B cell (primary cell): ENCODE measurements at regions not wholly inside any gene's neighbourhood (a gene's known extent, or its start where the extent isn't known, plus 50 kb on each side); places are given as distances from the start of the nearest gene placed in this dataset.

Experiments used
- ATAC-seq: fragments of 200-7000 bp; cut with Tn5 transposase; one replicate; pipeline ENCODE4 v1.10.0; 2021; ENCODE audit warnings: low read depth, mild to moderate bottlenecking, moderate number of reproducible peaks, moderate library complexity
- CTCF ChIA-PET: fragments of 350-600 bp; sonication (Branson Sonifier 250); formaldehyde crosslinking; loops from one replicate; lab custom pipeline; 2021; ENCODE audit warnings: antibody characterized with exemption, inconsistent platforms; lab: Charles Lee
- POLR2A ChIA-PET: fragments of 350-600 bp; sonication (Branson Sonifier 250); formaldehyde crosslinking; loops from one replicate; lab custom pipeline; 2021; ENCODE audit warnings: antibody characterized with exemption; lab: Charles Lee
- DNase-seq: peaks from one replicate; pipeline ENCODE4 v3.0.0; 2013
- H2AFZ ChIP-seq: 2 replicates; pipeline ENCODE4 v1.6.1; 2012; ENCODE audit warnings: mild to moderate bottlenecking, low read depth, low read length; ENCODE audit not compliant: insufficient read depth, poor library complexity, severe bottlenecking
- H3K27ac ChIP-seq, 2 donors: 1 replicate in 1 of 2; 2 replicates in 1 of 2; pipeline ENCODE4 v1.5.1; 2012 to 2013; ENCODE audit warnings: low read length in 2 of 2, mild to moderate bottlenecking in 2 of 2, moderate library complexity in 1 of 2
- H3K27me3 ChIP-seq, 4 experiments: fragments of 200-600 bp in 1 of 4; sonication (generic) in 1 of 4; replicated peaks in 1 of 4; 1 replicate in 2 of 4; 2 replicates in 2 of 4; pipeline versions ENCODE4 v1.6.1 to v1.7.0; 2013 to 2016; ENCODE audit warnings: low read length in 3 of 4, mild to moderate bottlenecking in 2 of 4, mixed read lengths in 1 of 4, moderate library complexity in 1 of 4; ENCODE audit not compliant: insufficient read depth in 4 of 4, control insufficient read depth in 3 of 4; ENCODE audit errors: control extremely low read depth in 1 of 4
- H3K36me3 ChIP-seq, 2 experiments: replicated peaks in 1 of 2; 1 replicate in 1 of 2; 2 replicates in 1 of 2; pipeline versions ENCODE4 v1.6.1 to v1.7.1; 2013; ENCODE audit warnings: low read length in 1 of 2; ENCODE audit not compliant: insufficient read depth in 2 of 2, control insufficient read depth in 1 of 2; ENCODE audit errors: control extremely low read depth in 1 of 2, extremely low read depth in 1 of 2
- H3K4me1 ChIP-seq, 2 donors: fragments of 200-600 bp in 1 of 2; sonication (generic) in 1 of 2; 1 replicate in 1 of 2; 2 replicates in 1 of 2; pipeline versions ENCODE4 v1.5.1 to v1.6.1; 2013 to 2017; ENCODE audit warnings: low read length in 2 of 2; ENCODE audit not compliant: control insufficient read depth in 2 of 2, insufficient read depth in 2 of 2
- H3K4me2 ChIP-seq: replicated peaks from 2 replicates; pipeline ENCODE3; 2012; ENCODE audit warnings: mild to moderate bottlenecking, low read depth, low read length; ENCODE audit not compliant: poor library complexity, severe bottlenecking
- H3K4me3 ChIP-seq, 5 experiments: fragments of 200-600 bp in 1 of 5; sonication (generic) in 1 of 5; 1 replicate in 3 of 5; 2 replicates in 2 of 5; pipeline versions ENCODE4 v1.5.1 to v1.7.0; 2011 to 2016; ENCODE audit warnings: low read length in 4 of 5, mild to moderate bottlenecking in 4 of 5, low read depth in 2 of 5, control low read depth in 1 of 5, moderate library complexity in 1 of 5; ENCODE audit not compliant: insufficient read depth in 1 of 5; ENCODE audit errors: control extremely low read depth in 1 of 5, extremely low read depth in 1 of 5
- H3K79me2 ChIP-seq: fragments of 200-600 bp; sonication (generic); one replicate; pipeline ENCODE4 v1.6.0; 2016; ENCODE audit warnings: low read length; ENCODE audit not compliant: control insufficient read depth, insufficient read depth
- H3K9ac ChIP-seq: fragments of 200-600 bp; sonication (generic); 2 replicates; pipeline ENCODE4 v1.6.1; 2017; ENCODE audit warnings: mild to moderate bottlenecking, low read length, moderate library complexity
- H3K9me3 ChIP-seq, 3 donors: one replicate each; pipeline versions ENCODE4 v1.6.1 to v1.7.1; 2013; ENCODE audit warnings: low read length in 2 of 3; ENCODE audit not compliant: control insufficient read depth in 2 of 3, insufficient read depth in 1 of 3; ENCODE audit errors: control extremely low read depth in 1 of 3
- H4K20me1 ChIP-seq: 2 replicates; pipeline ENCODE4 v1.6.0; 2012; ENCODE audit warnings: mild to moderate bottlenecking, low read length; ENCODE audit not compliant: insufficient read depth, control insufficient read depth, poor library complexity, severe bottlenecking
- H3K27ac Mint-ChIP-seq: one replicate; pipeline ENCODE4 v1.8.0; 2021; ENCODE audit warnings: mixed read lengths
- H3K27me3 Mint-ChIP-seq: one replicate; pipeline ENCODE4 v1.8.0; 2021; ENCODE audit warnings: mixed read lengths
- H3K4me1 Mint-ChIP-seq: one replicate; pipeline ENCODE4 v1.8.0; 2021; ENCODE audit warnings: mixed read lengths
- H3K4me3 Mint-ChIP-seq: one replicate; pipeline ENCODE4 v1.8.0; 2021; ENCODE audit warnings: mixed read lengths
- H3K9me3 Mint-ChIP-seq: one replicate; pipeline ENCODE4 v1.8.0; 2022; ENCODE audit warnings: mixed read lengths; ENCODE audit not compliant: insufficient read depth
- EZH2 ChIP-seq: IDR thresholded peaks from 2 replicates; pipeline ENCODE4 v1.6.1; 2012; ENCODE audit warnings: borderline replicate concordance, low read depth, mild to moderate bottlenecking, moderate library complexity, low read length; ENCODE audit not compliant: insufficient read depth, poor library complexity, severe bottlenecking
- WGBS: methylation state at CpG from one replicate; pipeline ENCODE4 v1.1.5; 2013; ENCODE audit warnings: missing lambda C conversion rate; ENCODE audit not compliant: insufficient coverage; 5-methylcytosine and 5-hydroxymethylcytosine counted together
- intact Hi-C: fragments of 100-400 bp; cut with micrococcal nuclease; formaldehyde crosslinking; loops from one replicate; pipeline ENCODE4 v1.10.0; 2022
- TF ChIP-seq, protein P1 (sequence below): fragments of 200-600 bp; IDR thresholded peaks from one replicate; pipeline ENCODE4 v1.8.0; 2022; ENCODE audit warnings: antibody characterized with exemption, mild to moderate bottlenecking

- no peaks in the 10 kb centered on the region for H3K27me3 Mint-ChIP-seq
- no peak overlapping the region for H3K4me3 Mint-ChIP-seq
- no peak overlapping the region for H2AFZ ChIP-seq
- H3K9me3 ChIP-seq = peaks cover 0 to 5% (median 2%) of the 10 kb centered on the region in 3 donors
- TF ChIP-seq, protein P1, sequence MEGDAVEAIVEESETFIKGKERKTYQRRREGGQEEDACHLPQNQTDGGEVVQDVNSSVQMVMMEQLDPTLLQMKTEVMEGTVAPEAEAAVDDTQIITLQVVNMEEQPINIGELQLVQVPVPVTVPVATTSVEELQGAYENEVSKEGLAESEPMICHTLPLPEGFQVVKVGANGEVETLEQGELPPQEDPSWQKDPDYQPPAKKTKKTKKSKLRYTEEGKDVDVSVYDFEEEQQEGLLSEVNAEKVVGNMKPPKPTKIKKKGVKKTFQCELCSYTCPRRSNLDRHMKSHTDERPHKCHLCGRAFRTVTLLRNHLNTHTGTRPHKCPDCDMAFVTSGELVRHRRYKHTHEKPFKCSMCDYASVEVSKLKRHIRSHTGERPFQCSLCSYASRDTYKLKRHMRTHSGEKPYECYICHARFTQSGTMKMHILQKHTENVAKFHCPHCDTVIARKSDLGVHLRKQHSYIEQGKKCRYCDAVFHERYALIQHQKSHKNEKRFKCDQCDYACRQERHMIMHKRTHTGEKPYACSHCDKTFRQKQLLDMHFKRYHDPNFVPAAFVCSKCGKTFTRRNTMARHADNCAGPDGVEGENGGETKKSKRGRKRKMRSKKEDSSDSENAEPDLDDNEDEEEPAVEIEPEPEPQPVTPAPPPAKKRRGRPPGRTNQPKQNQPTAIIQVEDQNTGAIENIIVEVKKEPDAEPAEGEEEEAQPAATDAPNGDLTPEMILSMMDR = no peak
- no peak for TF ChIP-seq EZH2
- DNase-seq = no peak
- no peak overlapping the region for H3K27ac ChIP-seq
- H3K4me2 ChIP-seq = no peak overlapping the region
- no peaks in the 10 kb centered on the region for H3K27me3 ChIP-seq
- no peak overlapping the region for H3K9ac ChIP-seq
- intact Hi-C loops = no loop called here
- no peaks in the 10 kb centered on the region for H3K36me3 ChIP-seq
- ChIA-PET POLR2A (no interaction called here), CTCF (no interaction called here)
- H3K4me3 ChIP-seq = no peak overlapping the region
- no peaks in the 10 kb centered on the region for H4K20me1 ChIP-seq
- no peak for ATAC-seq
- H3K4me1 Mint-ChIP-seq = no peaks in the 10 kb centered on the region
- no peaks in the 10 kb centered on the region for H3K79me2 ChIP-seq
- H3K9me3 Mint-ChIP-seq = peaks cover 14% of the 10 kb centered on the region
- no peak overlapping the region for H3K27ac Mint-ChIP-seq
- H3K4me1 ChIP-seq = no peaks in the 10 kb centered on the region
These were observed 111.7 kb upstream of the KCNJ15 start for GRCh38 chr21:38145104-38145503.

- H3K79me2 ChIP-seq = no peaks in the 10 kb centered on the region
- no peaks in the 10 kb centered on the region for H3K27me3 ChIP-seq
- H3K4me2 ChIP-seq = no peak overlapping the region
- POLR2A ChIA-PET = no interaction called here
- H3K4me1 Mint-ChIP-seq = no peaks in the 10 kb centered on the region
- intact Hi-C loops = no loop called here
- peaks cover 11% of the 10 kb centered on the region for H3K9me3 Mint-ChIP-seq
- H3K27ac Mint-ChIP-seq = no peak overlapping the region
- ATAC-seq (no peak), DNase-seq (no peak)
- no peak overlapping the region for H2AFZ ChIP-seq
- no peak for TF ChIP-seq EZH2
- TF ChIP-seq, protein P1 = no peak
- 90% methylated on average over 2 of the region's 4 CpGs for WGBS
- no peaks in the 10 kb centered on the region for H3K36me3 ChIP-seq
- no peak overlapping the region for H3K4me3 Mint-ChIP-seq
- no peaks in the 10 kb centered on the region for H3K27me3 Mint-ChIP-seq
- CTCF ChIA-PET = no interaction called here
- no peaks in the 10 kb centered on the region for H4K20me1 ChIP-seq
- H3K4me1 ChIP-seq = no peaks in the 10 kb centered on the region
- no peak overlapping the region for H3K9ac ChIP-seq
- H3K9me3 ChIP-seq = peaks cover 0 to 3% (median 2%) of the 10 kb centered on the region in 3 donors
- no peak overlapping the region for H3K4me3 ChIP-seq
- no peak overlapping the region for H3K27ac ChIP-seq
These were observed 109.4 kb upstream of the KCNJ15 start for GRCh38 chr21:38147391-38147790.
